Spleen (tissue), 7 donors: ENCODE measurements at regions not wholly inside any gene's neighbourhood (a gene's known extent, or its start where the extent isn't known, plus 50 kb on each side); places are given as distances from the start of the nearest gene placed in this dataset.

ENCODE experiments used
- POLR2A ChIP-seq, 3 donors: fragments of 450-650 bp; IDR thresholded peaks; one replicate each; pipeline ENCODE4 v1.5.1; 2017; ENCODE audit warnings: antibody characterized with exemption in 3 of 3, mild to moderate bottlenecking in 1 of 3
- POLR2AphosphoS5 ChIP-seq, 3 donors: sonication (generic); formaldehyde crosslinking; IDR thresholded peaks; one replicate each; pipeline ENCODE4 v1.5.1; 2017; ENCODE audit warnings: antibody characterized with exemption in 3 of 3
- TF ChIP-seq, protein P1 (sequence below), 11 experiments: fragments of 200-600 bp in 7 of 11; fragments of 450-650 bp in 4 of 11; sonication (generic) in 4 of 11; IDR thresholded peaks in 8 of 11; conservative IDR thresholded peaks in 3 of 11; 1 replicate in 7 of 11; 2 replicates in 4 of 11; pipeline versions ENCODE4 v1.4.0 to v1.8.0; 2016 to 2021; ENCODE audit warnings: antibody characterized with exemption in 11 of 11, inconsistent platforms in 4 of 11, mild to moderate bottlenecking in 1 of 11
- donor health status: DM: no; HTN: no; CAD: no; lungs with moderate emphysema.
- donor health status: DM: no; HTN: no; CAD: no.
- donor health status: DM: no; HTN: no; CAD: no.

GRCh38 chr14:101039031-101039754 is 135.7 kb upstream of the RTL1 start:
- TF ChIP-seq POLR2A (IDR thresholded peaks at IDR 0.05) (no peak), POLR2AphosphoS5 (IDR thresholded peaks at IDR 0.05) (no peak)
- TF ChIP-seq, protein P1, sequence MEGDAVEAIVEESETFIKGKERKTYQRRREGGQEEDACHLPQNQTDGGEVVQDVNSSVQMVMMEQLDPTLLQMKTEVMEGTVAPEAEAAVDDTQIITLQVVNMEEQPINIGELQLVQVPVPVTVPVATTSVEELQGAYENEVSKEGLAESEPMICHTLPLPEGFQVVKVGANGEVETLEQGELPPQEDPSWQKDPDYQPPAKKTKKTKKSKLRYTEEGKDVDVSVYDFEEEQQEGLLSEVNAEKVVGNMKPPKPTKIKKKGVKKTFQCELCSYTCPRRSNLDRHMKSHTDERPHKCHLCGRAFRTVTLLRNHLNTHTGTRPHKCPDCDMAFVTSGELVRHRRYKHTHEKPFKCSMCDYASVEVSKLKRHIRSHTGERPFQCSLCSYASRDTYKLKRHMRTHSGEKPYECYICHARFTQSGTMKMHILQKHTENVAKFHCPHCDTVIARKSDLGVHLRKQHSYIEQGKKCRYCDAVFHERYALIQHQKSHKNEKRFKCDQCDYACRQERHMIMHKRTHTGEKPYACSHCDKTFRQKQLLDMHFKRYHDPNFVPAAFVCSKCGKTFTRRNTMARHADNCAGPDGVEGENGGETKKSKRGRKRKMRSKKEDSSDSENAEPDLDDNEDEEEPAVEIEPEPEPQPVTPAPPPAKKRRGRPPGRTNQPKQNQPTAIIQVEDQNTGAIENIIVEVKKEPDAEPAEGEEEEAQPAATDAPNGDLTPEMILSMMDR (IDR thresholded peaks at IDR 0.05 in 8 of 11, conservative IDR thresholded peaks at IDR 0.05 in 3 of 11): no peak
